ENCODE measurements at regions not wholly inside any gene's neighbourhood (a gene's known extent, or its start where the extent isn't known, plus 50 kb on each side); places are given as distances from the start of the nearest gene placed in this dataset.

GRCh38 chr2:48145845-48146452, 168.5 kb upstream of the FOXN2 start:
- DNase-seq: no peak

GRCh38 chr2:48146552-48146951, 167.9 kb upstream of the FOXN2 start:
- DNase-seq: no peak

- no peak for DNase-seq
Observed at GRCh38 chr2:48147719-48148118, 166.8 kb upstream of the FOXN2 start.

DNA sequence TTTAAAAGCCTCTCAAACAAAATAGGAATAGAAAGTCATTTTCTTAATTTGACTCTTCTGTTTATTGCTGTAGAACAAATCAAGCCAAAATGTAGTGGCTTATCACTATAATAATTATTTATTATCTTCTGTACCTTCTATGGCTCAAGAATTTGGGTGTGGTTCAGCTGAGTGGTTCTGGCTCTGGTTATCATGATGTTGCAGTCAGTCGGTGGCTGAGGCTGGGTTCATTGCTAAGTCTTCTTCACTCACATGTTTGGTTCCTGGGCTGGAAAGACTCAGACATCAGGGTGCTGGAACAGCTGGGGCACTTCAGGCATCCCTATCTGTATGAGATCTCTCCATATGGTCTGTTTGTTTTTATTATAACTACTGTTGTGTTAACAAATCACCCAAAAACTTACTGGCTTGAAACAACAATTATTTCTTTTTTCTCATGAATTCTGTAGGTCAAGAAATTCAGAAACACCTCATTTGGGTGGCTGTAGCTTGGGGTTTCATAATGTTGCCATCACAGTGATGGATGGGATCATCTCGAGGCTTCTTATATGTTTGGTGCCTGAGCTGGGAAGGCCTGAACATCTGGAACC, 165.5 kb upstream of the FOXN2 start:
- no peak for DNase-seq

DNA sequence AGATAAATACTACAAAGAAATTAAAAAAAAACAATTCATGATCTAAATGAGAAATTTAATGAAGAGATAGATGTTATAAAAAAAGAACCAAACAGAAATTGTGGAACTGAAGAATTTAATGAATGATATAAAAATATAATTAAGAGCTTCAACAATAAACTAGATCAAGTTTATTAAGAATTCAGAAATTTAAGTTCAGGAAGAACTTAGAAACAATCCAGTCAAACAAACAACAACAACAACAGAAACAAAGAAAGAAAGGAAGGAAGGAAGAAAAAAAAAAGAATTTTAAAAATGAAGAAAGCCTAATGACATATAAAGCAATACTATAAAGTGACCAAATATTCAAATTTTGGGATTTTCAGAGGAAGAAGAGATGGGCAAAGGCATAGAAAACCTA, 157.3 kb upstream of the FOXN2 start:
- no peak for DNase-seq

DNA sequence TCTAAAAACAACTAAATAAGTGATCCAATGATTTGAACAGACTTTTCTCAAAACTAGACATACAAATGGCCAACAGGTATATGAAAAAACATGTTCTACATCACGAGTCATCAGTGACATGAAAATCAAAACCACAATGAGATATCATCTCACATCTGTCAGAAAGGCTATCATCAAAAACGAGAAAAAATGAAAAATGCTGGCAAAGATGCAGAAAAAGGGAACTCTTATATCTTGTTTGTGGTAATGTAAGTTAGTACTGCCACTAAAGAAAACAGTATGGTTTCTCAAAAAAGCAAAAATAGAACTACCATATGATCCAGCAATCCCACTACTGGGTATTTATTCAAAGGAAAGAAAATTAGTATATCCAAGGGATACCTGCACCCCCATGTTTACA, 152.9 kb upstream of the FOXN2 start:
- DNase-seq: no peak

DNA sequence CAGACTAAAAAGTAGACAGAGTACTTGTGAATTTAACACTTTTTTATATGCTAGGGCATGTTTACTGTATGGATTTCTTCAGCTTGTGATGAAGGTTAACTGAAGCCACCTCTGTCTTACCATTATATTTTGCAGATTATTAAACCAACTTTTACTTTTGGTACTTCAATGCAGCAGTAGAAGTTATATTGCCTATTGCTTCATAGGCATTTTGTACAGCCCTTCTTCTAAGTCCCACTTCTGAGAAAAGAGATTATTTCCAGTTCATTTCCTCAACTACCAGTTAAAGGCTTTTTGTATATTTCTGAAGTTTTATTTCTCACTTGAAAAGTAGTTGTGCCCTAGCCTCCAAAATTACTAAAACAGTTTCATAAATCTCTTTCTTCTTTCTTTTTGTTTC, 151.7 kb upstream of the FOXN2 start:
- no peak for DNase-seq

DNA sequence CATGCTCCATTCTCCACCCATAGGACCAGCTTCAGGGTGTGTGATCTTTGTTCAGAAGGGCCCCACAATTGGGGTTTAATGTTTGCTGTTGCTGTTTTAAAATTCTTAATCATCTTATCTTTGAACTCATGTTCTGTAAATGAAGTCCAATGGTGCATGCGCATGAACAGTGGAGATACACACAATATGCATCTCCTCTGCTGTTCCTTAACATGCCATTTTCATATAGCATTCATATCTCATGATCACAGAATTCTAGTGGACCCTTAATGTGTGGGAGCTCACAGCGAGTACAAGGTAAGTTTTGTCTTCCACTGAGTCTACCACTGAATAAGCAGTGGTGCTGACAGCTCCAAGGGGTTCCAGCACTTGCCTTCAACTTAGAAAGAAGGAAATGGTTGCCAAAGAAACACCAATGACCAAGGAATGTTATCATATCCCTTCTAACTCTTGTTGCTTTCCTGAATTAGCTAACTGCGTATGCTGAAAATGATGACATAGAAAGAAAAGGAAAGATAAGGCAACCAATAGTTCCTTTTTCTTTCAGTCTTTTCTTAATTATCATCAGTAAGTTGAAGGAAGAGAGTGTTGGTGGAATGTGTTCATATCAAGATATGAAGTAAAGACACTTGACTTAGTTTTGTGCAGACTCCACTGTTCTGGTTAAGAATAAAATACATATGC, 149.3 kb upstream of the FOXN2 start:
- DNase-seq: no peak

DNA sequence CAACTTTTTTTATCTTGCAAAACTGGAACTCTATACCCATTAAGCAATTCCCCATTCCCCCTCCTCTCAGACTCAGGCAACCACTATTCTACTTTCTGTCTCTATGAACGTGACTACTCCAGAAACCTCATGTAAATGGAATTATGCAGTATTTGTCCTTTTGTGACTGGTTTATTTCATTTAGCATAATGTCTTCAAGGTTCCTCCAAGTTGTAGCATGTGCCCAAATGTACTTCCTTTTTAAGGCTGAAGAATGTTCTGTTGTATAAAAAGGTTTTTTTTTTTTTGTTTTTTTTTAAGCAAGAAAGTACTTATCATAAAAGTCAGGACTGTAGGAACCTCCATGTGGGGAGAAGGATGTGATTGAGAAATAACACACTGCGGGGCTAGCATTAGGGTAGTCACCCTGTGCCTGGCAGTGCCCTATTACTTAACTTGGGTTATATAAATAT, 145.3 kb upstream of the FOXN2 start:
- DNase-seq: no peak

DNA sequence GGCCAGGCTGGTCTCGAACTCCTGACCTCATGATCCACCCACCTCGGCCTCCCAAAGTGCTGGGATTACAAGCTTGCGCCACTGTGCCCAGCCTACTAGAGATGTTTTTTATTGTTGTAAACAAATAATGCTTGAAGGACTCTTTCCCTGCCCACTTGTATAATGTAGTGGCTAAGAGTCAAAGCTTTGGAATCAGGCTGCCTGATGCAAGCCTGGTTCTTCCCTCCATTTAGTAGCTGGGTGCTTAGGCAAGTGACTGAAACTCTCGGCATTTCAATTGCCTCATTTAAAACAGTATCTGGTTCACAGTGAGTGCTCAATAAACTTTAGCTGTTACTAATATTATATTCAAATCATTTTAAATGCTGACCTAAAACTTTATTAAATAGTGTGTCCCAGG, 144.2 kb upstream of the FOXN2 start:
- DNase-seq: no peak

DNA sequence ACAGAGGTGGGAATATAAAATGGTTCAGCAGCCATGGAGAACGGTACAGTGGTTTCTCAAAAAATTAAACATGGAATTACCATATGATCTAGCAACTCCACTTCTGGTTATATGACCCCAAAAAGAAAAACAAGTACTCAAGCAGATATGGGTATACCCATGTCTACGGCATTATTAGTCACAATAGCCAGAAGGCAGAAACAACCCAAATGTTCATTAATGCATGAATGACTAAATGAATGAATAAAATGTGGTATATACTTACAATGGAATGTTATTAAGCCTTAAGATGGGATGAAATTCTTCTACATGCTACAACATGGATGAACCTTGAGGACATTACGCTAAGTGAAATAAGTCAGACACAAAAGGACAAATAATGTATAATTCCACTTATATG, 141.3 kb upstream of the FOXN2 start:
- no peak for DNase-seq

- no peak for DNase-seq
Observed at GRCh38 chr2:48174503-48174902, 140.0 kb upstream of the FOXN2 start.

DNA sequence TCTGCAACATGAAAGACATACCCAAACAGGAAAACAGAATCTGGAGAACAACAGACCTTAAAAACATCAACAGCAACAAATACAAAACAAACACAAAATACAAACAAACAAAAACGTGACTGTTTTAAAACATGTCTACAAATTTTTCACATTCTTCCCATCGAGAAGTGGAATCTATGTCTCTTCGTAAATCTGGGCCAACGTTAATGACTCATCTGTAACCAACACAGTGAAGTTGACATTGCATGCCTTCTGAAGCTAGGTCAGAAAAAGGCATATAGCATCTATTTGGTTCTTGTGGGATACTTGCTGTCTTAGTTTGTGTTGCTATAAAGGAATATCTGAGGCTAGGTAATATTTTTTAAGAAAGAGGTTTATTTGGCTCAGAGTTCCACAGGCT, 139.2 kb upstream of the FOXN2 start:
- no peak for DNase-seq

DNA sequence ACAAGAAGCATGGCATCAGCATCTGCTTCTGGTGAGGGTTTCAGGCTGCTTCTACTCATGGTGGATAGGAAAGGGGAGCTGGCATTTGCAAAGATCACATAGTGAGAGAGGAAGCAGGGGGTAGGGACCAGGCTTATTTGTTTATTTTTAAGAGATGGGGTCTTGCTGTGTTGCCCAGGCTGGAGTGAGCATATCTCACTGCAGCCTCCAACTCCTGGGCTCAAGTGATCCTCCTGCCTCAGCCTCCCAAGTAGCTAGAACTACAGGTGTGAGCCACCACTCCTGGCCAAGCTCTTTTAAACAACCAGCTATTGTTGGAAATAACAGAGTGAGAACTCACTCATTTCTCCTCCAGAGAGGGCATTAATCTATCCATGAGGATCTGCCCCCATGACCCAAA, 138.8 kb upstream of the FOXN2 start:
- DNase-seq: no peak

- no peak for DNase-seq
Observed at GRCh38 chr2:48176876-48177275, 137.6 kb upstream of the FOXN2 start.

DNA sequence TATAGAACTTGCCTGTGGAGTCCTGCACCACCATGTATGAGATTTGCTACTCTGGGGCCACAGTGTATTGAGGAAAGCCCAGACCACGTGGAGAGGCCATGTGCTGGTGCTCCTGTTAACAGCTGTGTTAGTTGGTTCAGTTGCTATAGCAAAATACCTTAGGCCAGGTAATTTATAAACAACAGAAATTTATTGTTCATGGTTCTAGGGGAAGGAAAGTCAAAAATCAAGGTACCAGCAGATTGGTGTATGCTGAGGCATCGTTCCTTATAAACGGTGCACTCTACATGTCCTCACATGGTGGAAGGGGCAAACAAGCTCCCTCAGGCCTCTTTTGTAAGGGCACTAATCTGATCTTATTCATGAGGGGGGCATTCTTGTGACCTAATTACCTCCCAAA, 135.9 kb upstream of the FOXN2 start:
- no peak for DNase-seq

DNA sequence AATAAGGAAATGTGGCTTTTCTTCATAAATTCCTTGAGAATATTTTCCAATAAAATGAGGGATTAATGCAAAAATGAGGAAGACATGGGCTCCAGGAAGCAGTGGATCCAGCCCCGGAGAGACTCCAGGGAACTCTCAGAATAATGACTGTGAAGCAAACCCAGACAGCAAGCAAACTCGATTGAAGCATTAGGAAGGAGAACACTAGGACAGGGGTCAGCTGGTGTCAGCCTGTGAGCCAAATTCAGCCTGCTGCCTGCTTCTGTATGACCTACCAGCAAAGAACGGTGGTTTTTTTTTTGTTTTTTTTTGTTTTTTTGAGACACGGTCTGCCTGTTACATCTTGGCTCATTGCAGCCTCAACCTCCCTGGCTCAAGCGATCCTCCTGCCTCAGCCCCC, 133.9 kb upstream of the FOXN2 start:
- no peak for DNase-seq

DNA sequence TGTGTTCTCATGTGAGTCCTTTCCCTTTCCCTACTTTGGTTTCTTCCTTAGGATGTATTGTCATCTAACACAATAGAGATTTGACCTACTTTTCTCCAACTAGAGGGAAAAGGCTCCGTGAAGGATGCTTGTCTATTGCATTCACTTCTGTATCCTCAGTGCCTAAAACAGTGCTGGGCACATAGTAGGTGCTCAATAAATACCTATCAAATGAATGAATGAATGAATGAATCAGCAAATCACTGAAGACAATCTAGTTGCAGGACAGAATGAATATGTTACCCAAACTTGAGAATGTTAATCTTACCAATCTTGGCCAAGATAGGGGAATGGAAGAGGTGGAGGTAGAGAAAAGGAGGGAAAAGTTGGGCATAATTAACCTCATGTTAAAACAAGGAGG, 131.2 kb upstream of the FOXN2 start:
- no peak for DNase-seq

DNA sequence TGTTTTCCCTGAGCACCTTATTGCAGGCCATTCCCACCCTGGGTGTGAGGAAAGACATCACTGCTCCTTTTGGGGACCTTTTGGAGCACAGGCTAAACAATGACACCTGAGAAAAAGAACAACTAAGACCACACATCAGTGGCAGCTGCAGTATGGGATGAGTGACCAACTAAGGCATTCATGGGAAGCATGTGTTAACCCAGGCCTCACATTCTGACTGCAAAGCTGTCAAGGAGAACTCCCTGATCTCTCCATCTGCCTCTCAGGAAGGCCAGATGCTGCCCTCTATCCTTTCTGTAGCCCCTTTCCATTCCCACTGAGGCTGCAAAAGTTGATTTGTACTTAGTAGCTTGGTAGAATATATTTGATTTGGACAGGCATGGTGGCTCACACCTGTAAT, 130.5 kb upstream of the FOXN2 start:
- no peak for DNase-seq

DNA sequence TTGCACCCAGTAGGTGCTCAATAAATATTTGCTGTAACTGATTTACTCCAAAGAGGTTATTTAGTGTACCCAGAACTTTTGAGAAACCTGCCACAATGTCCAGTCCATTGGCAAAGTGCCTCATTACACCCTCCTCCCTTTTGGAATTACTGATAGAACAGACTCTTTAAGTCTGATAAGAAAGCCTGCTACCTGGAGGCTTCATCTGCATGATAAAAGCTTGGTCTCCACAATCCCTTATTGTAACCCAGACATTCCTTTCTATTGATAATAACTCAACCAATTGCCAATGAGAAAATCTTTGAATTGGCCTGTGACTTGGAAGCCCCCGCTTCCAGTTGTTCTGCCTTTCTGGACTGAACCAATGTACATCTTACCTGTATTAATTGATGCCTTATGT, 127.0 kb upstream of the FOXN2 start:
- no peak for DNase-seq

DNA sequence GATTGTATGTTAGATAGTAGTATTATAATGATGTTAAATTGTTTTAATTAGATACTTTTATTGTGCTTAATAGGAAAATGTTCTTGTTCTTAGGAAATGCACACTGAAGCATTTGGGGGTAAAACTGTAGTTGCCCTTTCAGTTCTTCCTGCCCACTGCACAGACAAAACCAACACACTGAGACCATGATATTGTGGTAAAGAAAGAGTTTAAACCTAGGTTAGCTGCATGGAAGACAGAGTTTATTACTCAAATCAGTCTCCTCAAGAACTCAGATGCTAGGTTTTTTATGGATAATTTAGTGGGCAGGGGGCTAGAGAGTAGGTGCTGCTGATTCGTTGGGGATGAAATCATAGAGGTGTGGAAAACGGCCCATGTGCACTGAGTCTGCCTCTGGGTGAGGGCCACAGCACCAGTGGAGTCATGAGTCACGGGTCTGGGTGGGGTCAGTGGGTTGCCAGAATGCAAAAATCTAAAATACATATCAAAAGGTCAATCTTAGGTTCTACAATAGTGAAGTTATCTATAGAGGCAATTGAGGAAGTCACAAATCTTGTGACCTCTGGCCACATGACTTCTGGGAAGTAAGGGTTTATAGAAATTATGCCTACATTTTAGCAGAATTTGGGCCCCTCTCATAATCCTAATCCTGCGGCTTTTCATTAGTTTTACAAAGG, 124.8 kb upstream of the FOXN2 start:
- no peak for DNase-seq

DNA sequence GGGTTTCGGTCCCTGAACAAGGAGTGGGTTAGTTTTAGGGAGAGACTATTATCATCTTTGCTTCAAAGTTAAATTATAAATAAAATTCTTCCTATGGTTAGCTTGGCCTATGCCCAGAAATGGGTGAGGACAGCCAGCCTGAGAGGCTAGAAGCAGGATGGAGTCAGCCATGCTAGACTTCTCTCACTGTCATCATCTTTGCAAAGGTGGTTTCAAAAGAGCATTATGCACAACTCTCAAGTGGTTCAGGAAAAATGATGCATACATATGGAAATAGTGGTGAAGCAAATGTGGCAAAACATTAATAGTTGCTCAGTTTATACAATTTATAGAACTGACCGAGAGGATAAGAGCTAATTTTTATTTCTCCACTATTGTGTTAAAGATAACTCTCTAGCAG, 124.3 kb upstream of the FOXN2 start:
- DNase-seq: no peak

DNA sequence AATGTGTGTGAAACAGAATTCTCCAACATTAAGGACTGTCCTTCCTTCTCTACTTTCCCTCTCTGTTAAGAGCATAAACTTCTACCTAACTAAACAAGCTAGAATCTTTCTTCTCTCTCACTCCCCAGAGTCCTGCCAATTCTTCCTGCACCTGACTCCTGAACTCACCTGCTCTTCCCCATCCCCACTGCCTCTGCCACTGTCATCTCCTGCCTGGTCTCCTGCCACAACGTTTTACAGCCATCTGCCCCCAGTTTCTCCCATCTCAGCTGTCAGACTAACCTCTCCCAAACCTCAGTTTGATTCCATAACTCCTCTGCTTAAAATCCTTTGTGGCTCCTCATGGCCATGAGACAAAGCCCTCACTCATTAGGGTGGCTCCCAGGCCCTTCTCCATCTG, 119.8 kb upstream of the FOXN2 start:
- no peak for DNase-seq

- no peak for DNase-seq
Observed at GRCh38 chr2:48195169-48195568, 119.3 kb upstream of the FOXN2 start.
